ENCODE measurements at regions not wholly inside any gene's neighbourhood (a gene's known extent, or its start where the extent isn't known, plus 50 kb on each side); places are given as distances from the start of the nearest gene placed in this dataset.

DNA sequence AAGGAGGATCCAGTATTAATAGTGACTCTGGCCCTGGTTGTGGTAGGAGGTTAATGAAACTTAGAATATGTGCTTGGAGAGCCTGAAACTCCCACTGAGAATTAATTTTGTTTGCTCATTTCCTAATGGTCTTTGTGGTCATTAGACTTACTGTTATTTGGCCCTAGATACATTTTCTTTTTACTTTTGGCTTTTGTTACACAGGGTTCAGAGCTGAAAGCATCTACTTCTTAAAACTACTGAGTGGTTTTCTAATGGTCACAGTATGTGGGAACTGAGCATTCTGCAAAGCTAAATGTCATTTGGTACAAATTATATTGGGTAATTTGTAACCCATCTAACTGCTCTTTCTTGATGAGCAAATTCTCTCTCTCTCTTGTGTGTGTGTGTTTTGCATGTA lies 433.4 kb upstream of the IL12A start:
- DNase-seq, result no peak

DNA sequence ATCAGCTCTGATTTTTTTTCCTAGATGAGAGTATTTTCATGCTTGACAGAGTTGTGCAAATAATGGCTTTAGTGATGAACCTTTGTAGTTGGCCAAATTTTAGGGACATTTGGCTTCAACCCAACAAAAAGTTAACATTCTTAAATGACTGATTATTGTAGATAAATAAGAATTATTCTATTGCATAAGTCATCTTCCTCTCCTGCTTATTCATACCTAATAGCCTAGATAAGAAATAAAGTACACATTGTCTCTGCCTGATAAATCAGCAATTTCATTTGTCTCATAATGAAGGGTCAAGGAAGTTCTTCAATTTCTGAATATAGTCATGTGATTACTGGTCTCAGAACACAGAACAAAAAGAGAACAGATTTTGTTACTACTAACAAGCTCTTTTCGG lies 428.9 kb upstream of the IL12A start:
- no peak for DNase-seq

DNA sequence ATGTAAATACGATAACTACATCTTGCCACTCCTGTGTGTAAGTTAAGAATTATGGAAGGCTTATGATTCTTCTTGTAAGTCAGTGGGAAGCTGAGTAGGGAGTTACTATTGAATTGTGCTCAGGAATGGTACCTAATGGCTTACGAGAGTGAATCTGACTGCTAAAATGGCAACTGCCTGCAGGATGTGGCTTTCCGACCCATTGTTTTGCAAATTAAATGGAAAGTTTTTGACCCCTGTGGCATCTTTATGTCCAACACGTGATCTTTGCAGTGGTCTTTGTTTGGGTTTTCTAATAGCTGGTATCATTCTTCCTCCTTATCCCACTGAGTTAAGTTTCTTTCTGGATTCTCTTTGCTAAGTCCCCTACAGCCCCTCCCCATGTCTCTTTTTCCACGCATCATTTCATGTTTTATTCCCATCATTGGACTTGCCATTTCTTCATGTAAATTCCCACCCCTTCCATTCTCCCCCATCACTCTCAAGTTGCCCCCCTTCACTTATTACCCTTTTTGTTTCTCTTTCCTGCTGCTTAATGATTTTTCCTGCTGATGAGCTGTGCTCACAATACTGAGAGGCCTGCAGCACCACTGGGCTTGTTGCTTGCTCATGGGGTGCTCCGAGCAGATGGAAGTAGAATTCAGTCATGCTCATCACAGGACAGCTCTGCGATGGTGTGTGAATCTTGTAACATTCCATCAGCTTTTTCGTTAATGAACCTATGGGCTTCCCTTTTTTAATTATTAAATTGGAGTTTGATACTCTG lies 428.2 kb upstream of the IL12A start:
- DNase-seq, result no peak

DNA sequence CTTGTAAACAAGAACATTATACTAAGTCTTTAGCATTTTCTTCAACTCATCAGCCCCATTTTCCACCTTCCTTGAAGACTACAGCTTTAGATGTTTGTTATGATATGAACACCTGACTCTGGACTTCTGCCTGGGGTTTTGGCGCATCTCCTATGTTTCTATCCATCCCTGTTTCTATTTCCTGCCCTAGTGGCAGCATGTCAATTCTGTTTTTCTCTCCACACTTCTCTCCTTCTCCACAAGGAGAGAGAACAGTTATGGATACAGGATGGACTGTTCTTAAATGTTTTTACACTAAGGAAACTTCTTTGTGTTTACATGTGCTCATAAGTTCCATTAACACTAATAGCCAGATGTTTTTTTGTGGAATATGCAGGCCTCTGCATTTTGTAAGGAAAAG lies 423.3 kb upstream of the IL12A start:
- no peak for DNase-seq

DNA sequence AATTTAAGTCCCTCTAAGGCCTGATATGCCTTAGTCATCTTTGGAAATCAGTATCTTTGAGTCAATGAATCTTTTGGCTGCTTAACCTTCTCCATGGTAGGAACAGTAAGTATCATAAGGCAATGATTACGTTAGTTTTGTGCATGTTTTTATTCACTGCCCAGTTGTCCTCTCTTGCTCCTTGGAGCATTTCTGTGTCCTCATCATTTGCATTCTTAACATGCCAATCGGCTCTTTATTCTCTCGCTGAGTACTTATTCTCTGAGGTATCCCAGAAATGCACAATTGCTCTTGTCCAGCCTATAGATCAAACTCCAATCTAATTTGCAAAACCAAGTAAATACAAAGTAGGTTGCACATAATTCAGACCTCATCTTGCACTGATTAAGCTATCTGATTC lies 405.0 kb upstream of the IL12A start:
- DNase-seq, result peak; percentile 10

DNA sequence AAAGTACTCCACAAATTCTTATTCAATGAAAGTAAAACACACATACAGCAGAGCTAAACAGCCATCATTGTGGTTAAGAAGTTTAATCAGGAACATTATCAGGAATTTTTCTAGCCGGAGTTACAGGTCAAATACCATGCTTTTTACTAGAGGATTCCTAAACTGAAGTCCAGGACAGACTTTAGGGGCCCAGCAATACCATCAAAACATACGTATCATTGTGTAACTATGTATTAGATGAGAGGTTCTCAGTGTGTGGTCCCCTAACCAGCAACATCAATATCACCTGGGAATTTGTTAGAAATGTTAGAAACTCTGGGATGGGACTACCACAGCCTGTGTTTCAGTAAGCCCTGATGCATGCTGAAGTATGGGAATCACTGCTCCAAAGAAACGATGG lies 404.2 kb upstream of the IL12A start:
- DNase-seq, result no peak

DNA sequence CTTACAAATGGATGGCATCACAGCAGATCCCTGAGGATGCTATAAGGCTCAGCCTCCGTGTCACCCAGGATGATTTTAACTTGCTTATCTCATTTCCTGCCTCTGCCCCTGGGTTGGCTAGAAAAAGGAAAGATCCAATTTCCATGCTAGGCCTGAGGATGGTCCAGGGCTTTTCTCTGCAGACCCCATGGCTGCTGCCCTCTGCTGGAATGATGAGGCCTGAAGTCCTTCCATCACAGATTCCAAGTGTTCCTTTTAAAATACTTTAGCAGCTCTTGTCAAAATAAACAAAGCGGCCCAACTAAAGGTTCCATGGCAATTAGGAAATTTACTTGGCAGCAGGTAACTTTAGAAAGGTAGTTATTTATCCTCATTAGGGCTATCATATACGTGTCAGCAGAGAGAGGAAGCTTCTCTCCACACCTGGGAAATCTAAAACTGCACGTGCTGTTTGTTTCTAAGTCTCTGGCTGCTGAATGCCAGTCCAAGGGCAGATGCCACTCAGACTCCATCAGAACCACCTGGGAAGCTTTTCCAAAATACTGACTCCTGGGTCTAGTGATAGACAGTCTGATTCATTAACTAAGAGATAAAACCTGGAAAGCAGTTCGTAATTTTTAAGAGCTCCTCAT lies 401.9 kb upstream of the IL12A start:
- DNase-seq, result peak; percentile 60

DNA sequence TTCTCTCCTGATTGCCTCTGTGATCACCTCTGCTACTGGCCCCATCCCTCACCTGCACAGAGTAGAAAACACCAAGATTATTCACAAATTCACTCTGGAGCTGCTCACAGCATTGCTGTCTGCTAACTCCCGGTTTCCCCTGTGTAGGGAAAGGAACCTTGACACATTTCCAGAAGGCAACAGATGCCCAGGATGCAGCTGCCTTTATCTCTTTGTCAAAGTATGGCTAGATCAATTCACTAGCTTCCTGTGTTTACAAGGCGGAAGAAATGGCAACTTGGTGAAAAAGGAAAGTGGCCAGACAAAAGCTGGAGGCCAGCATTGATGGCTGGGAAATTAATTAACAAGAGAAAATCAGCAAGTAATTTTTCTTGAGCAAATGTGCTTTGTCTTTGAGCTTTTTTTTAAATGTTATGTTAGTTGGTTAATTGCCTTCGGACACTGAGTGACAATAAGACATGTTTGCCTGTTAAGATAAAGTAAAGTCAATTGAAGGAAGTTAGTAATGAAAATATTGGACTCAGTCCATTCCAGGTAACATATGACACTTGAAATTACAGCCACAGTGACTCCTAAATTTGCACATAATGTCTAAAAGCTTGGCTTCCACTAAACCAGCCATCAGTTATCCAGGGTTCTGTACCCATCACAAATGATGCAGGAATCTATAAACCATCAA lies 394.6 kb upstream of the IL12A start:
- DNase-seq, result no peak

DNA sequence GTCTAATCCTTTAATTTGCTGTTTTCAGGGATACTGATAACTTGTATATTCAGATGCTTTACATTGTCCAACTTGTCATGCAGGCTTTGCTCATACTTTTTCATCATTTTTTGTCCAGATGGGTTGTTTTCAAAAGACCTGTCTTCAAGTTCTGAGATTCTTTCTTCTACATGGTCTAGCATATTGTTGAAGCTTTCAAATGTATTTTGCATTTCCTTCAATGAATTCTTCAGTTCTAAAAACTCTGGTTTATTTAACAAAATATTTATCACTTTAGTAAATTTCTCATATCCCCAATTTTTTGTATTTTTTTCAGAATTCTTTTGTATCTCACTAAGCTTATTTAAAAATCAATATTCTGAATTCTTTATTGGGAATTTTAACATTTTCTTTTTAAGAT lies 388.3 kb upstream of the IL12A start:
- no peak for DNase-seq

DNA sequence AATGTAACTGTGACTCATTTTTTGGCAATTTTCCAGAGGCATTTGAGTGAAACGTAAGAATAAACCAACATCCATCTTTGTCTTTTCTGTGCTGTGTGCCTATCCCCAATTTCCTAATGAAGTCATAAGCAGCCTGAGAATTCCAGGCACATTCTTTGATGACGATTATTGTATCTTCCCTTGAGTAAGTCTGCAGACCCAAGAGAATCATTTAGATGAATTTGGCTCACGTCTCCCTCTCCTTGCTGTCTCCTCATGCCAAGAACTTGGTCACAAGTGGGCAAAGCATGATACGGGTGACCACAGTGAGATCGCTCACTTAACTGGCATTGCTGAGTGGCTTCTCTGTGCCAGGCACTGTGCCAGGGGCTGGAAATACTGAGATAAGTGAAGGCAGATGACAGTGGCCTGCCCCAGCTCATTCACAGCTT lies 384.5 kb upstream of the IL12A start:
- DNase-seq, result peak; percentile 77

DNA sequence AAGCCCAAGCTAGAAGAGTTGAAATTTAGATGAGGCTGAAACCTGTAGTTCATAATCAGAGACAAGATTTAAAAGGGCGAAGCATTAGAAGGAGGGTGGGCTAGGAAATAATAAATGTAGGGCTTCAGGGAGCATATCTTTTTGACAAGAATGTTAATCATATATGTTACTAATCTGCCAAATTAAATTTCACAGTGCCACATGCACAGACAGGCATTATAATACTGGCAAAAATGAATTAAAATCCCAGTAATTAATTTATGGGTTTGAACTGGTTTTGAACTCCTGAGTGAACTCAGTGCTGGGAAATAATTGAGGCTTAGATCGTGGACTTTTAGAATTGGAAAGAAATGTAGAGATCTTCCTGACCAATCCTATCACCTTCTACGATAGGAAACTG lies 383.5 kb upstream of the IL12A start:
- no peak for DNase-seq

DNA sequence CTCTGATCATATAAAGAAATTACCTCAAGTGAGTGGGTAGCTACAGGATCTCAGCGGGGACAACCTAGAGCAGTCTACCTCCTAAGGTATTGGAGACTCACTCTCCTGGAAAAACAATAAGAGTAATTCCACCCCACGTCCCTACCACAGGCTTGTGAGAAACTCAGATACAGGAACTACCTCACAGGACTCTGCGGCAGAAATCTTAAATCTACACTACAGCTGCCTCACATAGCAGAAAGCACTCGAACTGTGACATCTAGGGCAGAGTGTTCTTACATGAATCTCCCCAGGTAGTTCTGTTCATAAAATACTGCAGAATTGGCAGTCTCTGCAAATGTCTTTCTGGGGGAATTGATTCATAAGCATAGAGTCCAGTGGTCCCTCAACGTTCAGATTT lies 382.9 kb upstream of the IL12A start:
- DNase-seq, result no peak

DNA sequence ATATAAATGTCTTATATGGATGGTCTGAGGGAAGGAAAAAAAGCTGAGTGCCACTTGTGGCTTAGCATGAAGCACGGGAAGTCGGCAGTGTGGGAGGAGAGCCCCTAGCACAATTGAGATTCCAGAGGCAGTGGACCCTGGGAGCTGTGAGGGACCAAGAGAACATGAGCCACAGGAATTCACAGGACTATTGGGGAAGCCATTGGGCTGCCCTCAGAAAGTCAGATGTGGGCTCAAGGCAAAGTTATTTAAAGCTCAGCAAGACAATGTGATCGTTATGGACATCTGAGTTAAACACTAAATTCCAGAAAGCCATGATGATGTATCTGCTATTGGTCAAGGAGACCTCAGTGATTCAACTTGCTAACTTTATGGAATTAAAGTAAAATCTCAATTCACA lies 380.8 kb upstream of the IL12A start:
- peak; percentile 15 for DNase-seq

DNA sequence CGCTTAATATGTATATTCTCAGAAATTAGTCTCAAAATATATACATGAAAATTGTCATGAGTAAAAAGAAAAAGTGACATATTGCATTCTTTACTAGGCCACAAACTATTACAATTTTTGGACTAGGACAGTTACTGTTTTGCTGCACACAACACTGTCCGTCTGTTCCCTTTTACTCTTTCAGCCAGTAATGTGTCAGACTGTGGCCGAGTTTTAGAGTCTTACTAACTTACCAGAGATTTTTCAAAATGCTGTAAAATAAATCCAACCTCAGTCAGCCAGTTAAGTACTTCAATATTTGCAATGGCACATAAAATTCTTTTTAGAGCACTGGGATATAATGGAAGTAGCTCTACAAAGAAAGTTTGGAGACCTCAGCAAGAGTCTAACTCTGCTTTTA lies 380.3 kb upstream of the IL12A start:
- no peak for DNase-seq

DNA sequence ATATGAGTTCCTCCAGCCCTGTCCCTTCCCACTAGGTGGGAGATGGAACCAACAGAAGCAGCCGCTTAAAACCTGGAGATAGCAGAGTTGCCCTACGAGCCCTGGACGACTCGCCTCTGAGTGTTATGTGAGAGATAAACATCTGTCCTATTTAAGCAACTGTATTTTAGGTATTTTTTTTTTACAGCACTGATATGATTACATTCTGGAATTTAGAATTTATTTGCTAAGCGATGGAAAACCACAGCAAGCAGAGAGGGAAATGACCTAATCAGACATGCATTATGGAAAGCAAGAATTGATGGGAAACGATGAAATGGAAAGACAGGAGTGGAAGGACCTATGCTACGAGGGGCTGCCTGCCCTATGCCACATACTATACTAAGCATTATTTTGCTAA lies 379.0 kb upstream of the IL12A start:
- peak; percentile 68 for DNase-seq

DNA sequence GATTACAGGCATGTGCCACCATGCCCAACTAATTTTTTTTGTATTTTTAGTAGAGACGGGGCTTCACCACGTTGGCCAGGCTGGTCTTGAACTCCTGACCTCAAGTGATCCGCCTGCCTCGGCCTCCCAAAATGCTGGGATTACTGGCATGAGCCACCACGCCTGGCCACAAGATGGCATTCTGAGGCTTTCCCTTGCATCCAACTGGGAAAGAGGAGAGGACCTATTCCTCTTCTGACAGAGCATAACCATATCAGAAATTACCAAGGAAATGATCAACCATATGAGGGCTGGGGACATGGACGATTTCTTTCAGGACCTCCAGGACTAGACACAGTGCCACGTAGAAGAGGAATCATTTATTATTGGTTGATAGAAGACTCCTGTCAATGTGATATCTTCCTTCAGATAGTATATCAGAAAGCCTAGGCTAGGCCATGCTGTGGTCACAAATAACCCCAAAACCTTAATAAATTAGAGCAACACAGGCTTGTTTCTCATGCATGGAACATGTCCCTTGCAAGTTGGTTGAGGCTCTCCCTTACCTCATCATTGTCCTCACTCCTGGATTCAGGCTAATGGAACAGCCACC lies 372.3 kb upstream of the IL12A start:
- DNase-seq, result peak; percentile 75

DNA sequence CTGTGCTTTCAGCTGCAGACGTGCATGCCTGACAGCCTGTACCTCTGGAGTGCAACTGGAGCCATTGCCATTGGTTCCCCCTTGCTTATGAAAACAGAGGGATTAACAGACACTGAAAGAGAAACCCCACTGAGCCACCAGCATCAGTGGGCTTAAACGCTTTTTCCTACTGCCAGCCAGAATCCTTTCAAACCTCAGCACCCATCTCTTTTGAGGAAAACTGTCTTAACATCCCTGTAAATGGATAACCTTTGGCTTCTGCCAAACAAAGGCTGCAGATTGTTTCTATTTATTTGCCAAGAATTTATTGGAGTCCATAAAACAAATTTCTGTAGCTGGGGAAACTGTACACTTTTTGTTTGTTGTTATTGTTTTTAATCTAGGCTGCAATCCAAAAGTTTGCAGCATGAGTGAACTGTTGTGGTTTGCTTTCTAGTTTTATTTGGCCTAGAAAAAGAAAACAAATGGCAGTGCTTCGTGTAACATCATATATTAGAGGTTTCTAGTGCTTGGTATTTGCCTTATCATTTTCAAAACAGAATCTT lies 369.2 kb upstream of the IL12A start:
- DNase-seq, result peak; percentile 63

DNA sequence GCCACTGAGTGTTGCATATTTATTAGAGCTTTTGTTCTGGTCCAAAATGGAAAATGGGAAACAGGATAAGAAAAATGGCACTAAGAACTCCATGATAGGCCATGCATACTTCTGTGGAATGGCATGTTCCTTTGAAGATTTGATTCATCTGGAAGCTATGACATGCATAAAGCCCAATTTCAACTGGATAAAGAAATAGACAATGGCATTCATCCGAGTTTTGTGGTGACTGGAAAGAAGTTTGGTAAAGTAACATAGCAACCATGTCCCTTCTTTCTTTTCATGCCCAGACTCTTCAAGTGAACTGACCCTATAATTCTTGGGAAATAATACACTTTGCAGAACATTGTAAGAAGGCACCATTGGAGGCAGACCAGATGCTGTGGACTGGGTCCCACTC lies 368.4 kb upstream of the IL12A start:
- DNase-seq, result peak; percentile 39

DNA sequence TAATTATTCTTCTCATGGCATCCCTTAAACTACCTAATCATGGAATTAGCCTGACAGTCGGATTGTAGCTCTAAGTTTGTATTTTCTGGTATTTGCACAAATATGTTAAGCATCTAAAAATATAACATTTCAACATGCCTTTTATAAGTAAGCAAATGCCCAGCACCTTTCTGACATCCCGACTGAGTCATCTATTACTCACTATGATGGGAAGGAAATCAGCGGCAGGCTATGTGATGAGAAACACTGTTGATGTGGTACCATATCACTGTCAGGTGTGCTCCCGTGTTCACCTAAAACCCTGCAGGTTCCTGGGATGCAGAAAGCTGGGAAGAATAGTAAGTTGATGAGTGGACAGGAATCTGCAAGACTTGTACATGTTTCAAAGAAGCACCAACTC lies 367.8 kb upstream of the IL12A start:
- peak; percentile 76 for DNase-seq

DNA sequence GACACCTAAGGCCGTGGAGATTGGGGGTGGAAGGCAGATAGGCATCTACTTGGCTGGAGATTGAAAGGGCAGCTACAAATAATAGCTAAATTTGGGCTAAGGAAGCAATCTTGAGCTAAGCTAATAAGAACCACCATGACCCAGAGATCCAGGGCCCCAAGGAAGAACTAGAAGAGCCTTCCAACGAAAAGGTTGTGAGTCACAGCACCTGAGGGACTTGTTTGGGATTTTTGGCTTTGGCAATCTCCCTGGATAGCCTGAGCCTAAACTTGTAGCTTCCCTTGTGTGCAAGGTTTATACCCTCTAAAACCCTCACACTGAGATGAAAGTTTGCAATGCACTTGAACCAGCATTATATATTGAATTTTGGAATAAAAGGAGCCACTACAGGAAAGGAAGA lies 364.0 kb upstream of the IL12A start:
- no peak for DNase-seq

DNA sequence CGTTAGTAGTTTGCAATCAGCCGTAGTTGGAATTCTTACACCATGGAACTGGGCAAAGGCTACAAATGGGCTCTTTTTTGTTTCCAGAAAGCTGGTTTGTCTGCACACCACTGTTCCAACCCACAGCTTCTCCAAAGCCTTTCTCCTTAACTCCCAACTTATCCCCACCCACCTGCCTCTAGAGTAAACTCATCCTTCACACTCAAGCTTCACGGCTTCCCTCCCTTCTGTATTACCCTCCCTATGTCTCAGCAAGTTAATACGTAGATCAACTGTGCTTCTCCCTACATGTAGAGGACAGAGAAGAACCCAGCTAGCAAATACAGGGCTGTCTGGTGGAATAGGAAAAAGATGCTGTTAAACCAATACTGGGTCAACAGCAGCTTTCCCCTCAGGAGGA lies 363.0 kb upstream of the IL12A start:
- DNase-seq, result no peak

DNA sequence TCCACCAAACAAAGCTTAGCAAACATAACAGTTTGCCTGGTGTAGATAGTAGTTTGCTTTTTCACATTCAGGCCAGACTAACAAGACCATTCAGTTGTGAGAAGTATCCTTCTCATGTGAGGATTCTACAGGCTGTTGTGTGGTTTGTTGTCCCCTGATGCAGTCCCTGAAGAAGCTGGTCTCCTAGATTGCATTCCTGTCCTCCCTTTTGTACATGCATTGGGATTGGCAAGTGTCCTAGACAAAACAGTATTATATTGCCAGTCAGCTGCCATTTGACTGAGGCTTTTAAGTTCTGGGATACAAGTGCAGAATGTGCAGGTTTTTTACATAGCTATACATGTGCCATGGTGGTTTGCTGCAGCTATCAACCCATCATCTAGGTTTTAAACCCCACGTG lies 362.0 kb upstream of the IL12A start:
- DNase-seq, result peak; percentile 15

DNA sequence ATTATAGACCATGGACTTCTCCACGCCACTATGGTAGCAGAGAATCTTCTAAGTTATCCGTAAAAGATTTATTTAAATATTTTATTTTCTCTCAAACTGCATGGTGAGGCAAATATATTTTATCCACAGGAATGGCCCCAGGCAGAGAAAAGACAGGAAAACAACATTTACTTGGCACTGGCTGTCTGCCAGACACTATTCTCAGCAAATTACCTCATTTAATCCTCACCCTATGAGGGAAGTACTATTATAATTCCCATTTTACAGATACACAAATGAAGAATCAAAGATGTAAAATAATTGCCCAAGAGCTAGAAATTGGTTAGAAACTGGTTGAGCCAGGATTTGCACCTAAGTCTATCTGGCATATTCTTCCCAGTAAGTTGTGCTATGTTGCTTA lies 361.4 kb upstream of the IL12A start:
- no peak for DNase-seq

Measured in fibroblast of skin of scalp (primary cell).